ENCODE measurements at regions not wholly inside any gene's neighbourhood (a gene's known extent, or its start where the extent isn't known, plus 50 kb on each side); places are given as distances from the start of the nearest gene placed in this dataset.

GRCh38 chr12:92277795-92278194 lies 132.1 kb upstream of the BTG1 start:
- DNase-seq (ENCODE audit: low read depth) = no peak
- no peak overlapping the region for H3K4me3 ChIP-seq (ENCODE audit: low read depth, low read length)

- DNase-seq (ENCODE audit: low read depth) = no peak
- no peak overlapping the region for H3K4me3 ChIP-seq (ENCODE audit: low read depth, low read length)
Measured at GRCh38 chr12:92276276-92276675, 130.6 kb upstream of the BTG1 start.

- H3K4me3 ChIP-seq (ENCODE audit: low read depth, low read length) = no peak overlapping the region
- DNase-seq (ENCODE audit: low read depth) = no peak
Measured at GRCh38 chr12:92275443-92276154, 130.0 kb upstream of the BTG1 start.

GRCh38 chr12:92273076-92273475 lies 127.4 kb upstream of the BTG1 start:
- no peak overlapping the region for H3K4me3 ChIP-seq (ENCODE audit: low read depth, low read length)
- DNase-seq (ENCODE audit: low read depth) = no peak

- H3K4me3 ChIP-seq (ENCODE audit: low read depth, low read length) = no peak overlapping the region
- no peak for DNase-seq (ENCODE audit: low read depth)
Measured at GRCh38 chr12:92272061-92272964, 126.7 kb upstream of the BTG1 start.

GRCh38 chr12:92271341-92271740 lies 125.7 kb upstream of the BTG1 start:
- H3K4me3 ChIP-seq (ENCODE audit: low read depth, low read length) = no peak overlapping the region
- DNase-seq (ENCODE audit: low read depth) = no peak

GRCh38 chr12:92270521-92270920 lies 124.9 kb upstream of the BTG1 start:
- H3K4me3 ChIP-seq (ENCODE audit: low read depth, low read length) = no peak overlapping the region
- no peak for DNase-seq (ENCODE audit: low read depth)

- no peak for DNase-seq (ENCODE audit: low read depth)
- no peak overlapping the region for H3K4me3 ChIP-seq (ENCODE audit: low read depth, low read length)
Measured at GRCh38 chr12:92268946-92269345, 123.3 kb upstream of the BTG1 start.

- no peak for DNase-seq (ENCODE audit: low read depth)
- no peak overlapping the region for H3K4me3 ChIP-seq (ENCODE audit: low read depth, low read length)
Measured at GRCh38 chr12:92261692-92262091, 116.0 kb upstream of the BTG1 start.

GRCh38 chr12:92261071-92261470 lies 115.4 kb upstream of the BTG1 start:
- no peak for DNase-seq (ENCODE audit: low read depth)
- H3K4me3 ChIP-seq (ENCODE audit: low read depth, low read length) = no peak overlapping the region

GRCh38 chr12:92259696-92260251 lies 114.1 kb upstream of the BTG1 start:
- DNase-seq (ENCODE audit: low read depth) = no peak

GRCh38 chr12:92259291-92259690 lies 113.6 kb upstream of the BTG1 start:
- no peak for DNase-seq (ENCODE audit: low read depth)
- no peak overlapping the region for H3K4me3 ChIP-seq (ENCODE audit: low read depth, low read length)

More at GRCh38 chr12:92259696-92260251, 114.1 kb upstream of the BTG1 start:
- H3K4me3 ChIP-seq (ENCODE audit: low read depth, low read length) = no peak overlapping the region

GRCh38 chr12:92257261-92257660 lies 111.6 kb upstream of the BTG1 start:
- DNase-seq (ENCODE audit: low read depth) = no peak
- H3K4me3 ChIP-seq (ENCODE audit: low read depth, low read length) = no peak overlapping the region

- H3K4me3 ChIP-seq (ENCODE audit: low read depth, low read length) = no peak overlapping the region
- no peak for DNase-seq (ENCODE audit: low read depth)
Measured at GRCh38 chr12:92255741-92256140, 110.1 kb upstream of the BTG1 start.

- no peak for DNase-seq (ENCODE audit: low read depth)
Measured at GRCh38 chr12:92253301-92253700, 107.7 kb upstream of the BTG1 start.

GRCh38 chr12:92248977-92249376 lies 103.3 kb upstream of the BTG1 start:
- DNase-seq (ENCODE audit: low read depth) = no peak
- no peak overlapping the region for H3K4me3 ChIP-seq (ENCODE audit: low read depth, low read length)

More at GRCh38 chr12:92253301-92253700, 107.7 kb upstream of the BTG1 start:
- H3K4me3 ChIP-seq (ENCODE audit: low read depth, low read length) = no peak overlapping the region

- no peak overlapping the region for H3K4me3 ChIP-seq (ENCODE audit: low read depth, low read length)
Measured at GRCh38 chr12:92244036-92244435, 98.4 kb upstream of the BTG1 start.

GRCh38 chr12:92242907-92243306 lies 97.3 kb upstream of the BTG1 start:
- H3K4me3 ChIP-seq (ENCODE audit: low read depth, low read length) = no peak overlapping the region
- DNase-seq (ENCODE audit: low read depth) = peak; percentile 91

More at GRCh38 chr12:92244036-92244435, 98.4 kb upstream of the BTG1 start:
- DNase-seq (ENCODE audit: low read depth) = peak; percentile 79

GRCh38 chr12:92237762-92238523 lies 92.3 kb upstream of the BTG1 start:
- H3K4me3 ChIP-seq (ENCODE audit: low read depth, low read length) = no peak overlapping the region
- no peak for DNase-seq (ENCODE audit: low read depth)

- no peak for DNase-seq (ENCODE audit: low read depth)
- no peak overlapping the region for H3K4me3 ChIP-seq (ENCODE audit: low read depth, low read length)
Measured at GRCh38 chr12:92237262-92237661, 91.6 kb upstream of the BTG1 start.
